Neural progenitor cell (in vitro differentiated cells): ENCODE measurements at regions not wholly inside any gene's neighbourhood (a gene's known extent, or its start where the extent isn't known, plus 50 kb on each side); places are given as distances from the start of the nearest gene placed in this dataset.

Experiments used
- EZH2phosphoT487 ChIP-seq: fragments of 200-600 bp; sonication (generic); IDR thresholded peaks from 2 replicates; pipeline ENCODE4 v1.6.1; 2017; ENCODE audit warnings: antibody characterized with exemption
- TF ChIP-seq, protein P1 (sequence below): fragments of 200-600 bp; sonication (generic); IDR thresholded peaks from 2 replicates; pipeline ENCODE4 v1.5.1; 2017; ENCODE audit warnings: antibody characterized with exemption, mild to moderate bottlenecking

DNA sequence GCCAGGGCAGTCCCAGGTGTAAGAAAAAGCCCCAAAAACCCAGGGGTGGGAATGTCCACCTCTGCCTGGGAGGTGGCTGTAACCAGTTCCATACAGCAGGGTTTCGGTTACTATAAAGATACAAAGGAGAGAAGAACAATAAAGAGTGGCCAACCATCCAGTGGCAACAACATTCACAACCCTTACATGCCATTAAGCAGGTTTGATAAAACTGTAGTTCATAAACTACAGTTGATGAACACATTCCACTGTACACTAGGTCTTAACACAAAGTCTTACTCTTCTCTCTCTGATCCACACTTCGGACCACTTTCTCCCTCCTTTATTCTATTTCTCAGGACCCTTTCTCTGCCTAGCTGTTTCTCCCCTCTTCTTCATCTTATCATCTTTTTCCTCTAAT is 152.0 kb downstream of the TLE3 start:
- TF ChIP-seq, protein P1, sequence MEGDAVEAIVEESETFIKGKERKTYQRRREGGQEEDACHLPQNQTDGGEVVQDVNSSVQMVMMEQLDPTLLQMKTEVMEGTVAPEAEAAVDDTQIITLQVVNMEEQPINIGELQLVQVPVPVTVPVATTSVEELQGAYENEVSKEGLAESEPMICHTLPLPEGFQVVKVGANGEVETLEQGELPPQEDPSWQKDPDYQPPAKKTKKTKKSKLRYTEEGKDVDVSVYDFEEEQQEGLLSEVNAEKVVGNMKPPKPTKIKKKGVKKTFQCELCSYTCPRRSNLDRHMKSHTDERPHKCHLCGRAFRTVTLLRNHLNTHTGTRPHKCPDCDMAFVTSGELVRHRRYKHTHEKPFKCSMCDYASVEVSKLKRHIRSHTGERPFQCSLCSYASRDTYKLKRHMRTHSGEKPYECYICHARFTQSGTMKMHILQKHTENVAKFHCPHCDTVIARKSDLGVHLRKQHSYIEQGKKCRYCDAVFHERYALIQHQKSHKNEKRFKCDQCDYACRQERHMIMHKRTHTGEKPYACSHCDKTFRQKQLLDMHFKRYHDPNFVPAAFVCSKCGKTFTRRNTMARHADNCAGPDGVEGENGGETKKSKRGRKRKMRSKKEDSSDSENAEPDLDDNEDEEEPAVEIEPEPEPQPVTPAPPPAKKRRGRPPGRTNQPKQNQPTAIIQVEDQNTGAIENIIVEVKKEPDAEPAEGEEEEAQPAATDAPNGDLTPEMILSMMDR, result no peak
- TF ChIP-seq EZH2phosphoT487, result no peak
